Right cardiac atrium (tissue), 5 donors: ENCODE measurements at regions not wholly inside any gene's neighbourhood (a gene's known extent, or its start where the extent isn't known, plus 50 kb on each side); places are given as distances from the start of the nearest gene placed in this dataset.

ENCODE experiments used
- ATAC-seq, 2 donors: fragments of 200-7000 bp; cut with Tn5 transposase; one replicate each; pipeline versions ENCODE4 v1.8.0 to v1.9.1; 2020; ENCODE audit warnings: moderate library complexity in 2 of 2, mild to moderate bottlenecking in 1 of 2
- DNase-seq, 3 donors: peaks; one replicate each; pipeline ENCODE4 v3.0.0-alpha.2; 2020
- H3K27ac ChIP-seq: one replicate; pipeline ENCODE4 v1.5.1; 2013; ENCODE audit warnings: mild to moderate bottlenecking, low read length, control low read depth, moderate library complexity
- H3K27me3 ChIP-seq: one replicate; pipeline ENCODE4 v1.6.1; 2013; ENCODE audit not compliant: control insufficient read depth, insufficient read depth
- H3K4me1 ChIP-seq: one replicate; pipeline ENCODE4 v1.6.1; 2013; ENCODE audit warnings: low read length; ENCODE audit not compliant: control insufficient read depth, insufficient read depth
- H3K4me3 ChIP-seq: one replicate; pipeline ENCODE4 v1.5.1; 2013; ENCODE audit warnings: low read length, control low read depth
- H3K9me3 ChIP-seq: one replicate; pipeline ENCODE4 v1.6.1; 2013; ENCODE audit warnings: low read length; ENCODE audit not compliant: control insufficient read depth
- WGBS: extraction: QIAGEN DNeasy Blood & Tissue Kit; methylation state at CpG from one replicate; pipeline ENCODE4 v1.1.7; 2013; 5-methylcytosine and 5-hydroxymethylcytosine counted together
- intact Hi-C, 4 donors: fragments of 100-400 bp; cut with DNase I; formaldehyde crosslinking; loops; one replicate each; pipeline versions ENCODE4 v1.11.0 to v1.14.0; 2022 to 2023
- donor health status: healthy with polysubstance abuse.
- donor health status: DM: no; HTN: yes; CAD: no.
- donor health status: DM: no; HTN: no; CAD: no.
- donor health status: DM: no; HTN: yes; CAD: no; lungs with severe emphysema.
- donor health status: DM: yes; HTN: yes; CAD: no.

GRCh38 chr3:152779653-152780052 lies 55.3 kb upstream of the P2RY1 start:
- no peak overlapping the region for H3K4me3 ChIP-seq
- DNase-seq (no peak), ATAC-seq (no peak)
- intact Hi-C loops, result no loop called here
- 55% methylated on average over 2 of the region's 2 CpGs for WGBS
- H3K27ac ChIP-seq, result no peak overlapping the region
- H3K9me3 ChIP-seq, result no peaks in the 10 kb centered on the region
- H3K4me1 ChIP-seq, result no peaks in the 10 kb centered on the region
- no peaks in the 10 kb centered on the region for H3K27me3 ChIP-seq

- no peaks in the 10 kb centered on the region for H3K27me3 ChIP-seq
- ATAC-seq (no peak), DNase-seq (no peak)
- no peak overlapping the region for H3K4me3 ChIP-seq
- WGBS, result 90% methylated on average over 2 of the region's 2 CpGs
- no peaks in the 10 kb centered on the region for H3K4me1 ChIP-seq
- intact Hi-C loops, result no loop called here
- H3K27ac ChIP-seq, result no peak overlapping the region
- H3K9me3 ChIP-seq, result no peaks in the 10 kb centered on the region
Measured at GRCh38 chr3:152780553-152780952, 54.4 kb upstream of the P2RY1 start.

- 87% methylated on average over 4 of the region's 4 CpGs for WGBS
Measured at GRCh38 chr3:152785051-152785450, 49.9 kb upstream of the P2RY1 start.

More at GRCh38 chr3:152785051-152785450, 49.9 kb upstream of the P2RY1 start:
- H3K4me3 ChIP-seq, result no peak overlapping the region
- no peak overlapping the region for H3K27ac ChIP-seq
- DNase-seq (no peak), ATAC-seq (no peak)
- no peaks in the 10 kb centered on the region for H3K27me3 ChIP-seq
- intact Hi-C loops, result no loop called here
- H3K4me1 ChIP-seq, result no peaks in the 10 kb centered on the region
- no peaks in the 10 kb centered on the region for H3K9me3 ChIP-seq
